OCI-LY3 (cell line): ENCODE measurements at regions not wholly inside any gene's neighbourhood (a gene's known extent, or its start where the extent isn't known, plus 50 kb on each side); places are given as distances from the start of the nearest gene placed in this dataset.
"Not testable (repeated sequence)": the region's sequence is repeated elsewhere in the genome, so short reads cannot be mapped to it uniquely, and the experiment has no call there.

ENCODE experiments used
- H2AFZ ChIP-seq: fragments of 200-600, 300-600 bp; shearing (Covaris generic); 2 replicates; pipeline ENCODE4 v1.6.0; 2014; ENCODE audit warnings: antibody characterized with exemption, low read depth, low read length
- H3K27ac ChIP-seq: fragments of 200-600, 300-600 bp; sonication (generic); 2 replicates; pipeline ENCODE4 v1.5.1; 2014; ENCODE audit warnings: mild to moderate bottlenecking, low read length, moderate library complexity, mixed read lengths
- H3K27me3 ChIP-seq: fragments of 200-600, 300-600 bp; sonication (generic); 2 replicates; pipeline ENCODE4 v1.6.1; 2014; ENCODE audit warnings: low read depth, low read length, mixed read lengths
- H3K36me3 ChIP-seq: fragments of 200-600, 300-600 bp; sonication (generic); replicated peaks from 2 replicates; pipeline ENCODE3; 2014; ENCODE audit warnings: low read depth, low read length, mixed read lengths
- H3K4me1 ChIP-seq: fragments of 300-600, 200-600 bp; sonication (generic); 2 replicates; pipeline ENCODE4 v1.6.1; 2014; ENCODE audit warnings: low read length, mixed read lengths
- H3K4me2 ChIP-seq: fragments of 200-600, 300-600 bp; sonication (generic); 2 replicates; pipeline ENCODE4 v1.6.1; 2014; ENCODE audit warnings: low read length, mixed read lengths
- H3K4me3 ChIP-seq: fragments of 300-600, 200-600 bp; sonication (generic); 2 replicates; pipeline ENCODE4 v1.5.1; 2014; ENCODE audit warnings: antibody characterized with exemption, mild to moderate bottlenecking, low read length, moderate library complexity
- H3K79me2 ChIP-seq: fragments of 300-600, 200-600 bp; shearing (Covaris generic); 2 replicates; pipeline ENCODE4 v1.6.1; 2014; ENCODE audit warnings: mild to moderate bottlenecking, low read length, mixed read lengths
- H3K9ac ChIP-seq: fragments of 300-600, 200-600 bp; shearing (Covaris generic); 2 replicates; pipeline ENCODE4 v1.6.0; 2014; ENCODE audit warnings: mild to moderate bottlenecking, low read length, moderate library complexity
- H3K9me3 ChIP-seq: fragments of 200-600, 300-600 bp; shearing (Covaris generic); 2 replicates; pipeline ENCODE4 v1.6.1; 2014; ENCODE audit warnings: low read length, mixed read lengths; ENCODE audit not compliant: insufficient read depth
- H4K20me1 ChIP-seq: fragments of 200-600, 300-600 bp; sonication (generic); 2 replicates; pipeline ENCODE4 v1.6.1; 2016; ENCODE audit warnings: low read length, mixed read lengths; ENCODE audit not compliant: insufficient read depth
- EZH2phosphoT487 ChIP-seq: fragments of 200-600 bp; shearing (Covaris generic); IDR thresholded peaks from 2 replicates; pipeline ENCODE4 v1.6.1; 2018; ENCODE audit warnings: antibody characterized with exemption, mixed run types, low read depth
- TF ChIP-seq, protein P1 (sequence below): fragments of 200-600, 300-600 bp; sonication (generic); IDR thresholded peaks from 2 replicates; pipeline ENCODE4 v1.5.1; 2014; ENCODE audit warnings: antibody characterized with exemption, low read length, low read depth

DNA sequence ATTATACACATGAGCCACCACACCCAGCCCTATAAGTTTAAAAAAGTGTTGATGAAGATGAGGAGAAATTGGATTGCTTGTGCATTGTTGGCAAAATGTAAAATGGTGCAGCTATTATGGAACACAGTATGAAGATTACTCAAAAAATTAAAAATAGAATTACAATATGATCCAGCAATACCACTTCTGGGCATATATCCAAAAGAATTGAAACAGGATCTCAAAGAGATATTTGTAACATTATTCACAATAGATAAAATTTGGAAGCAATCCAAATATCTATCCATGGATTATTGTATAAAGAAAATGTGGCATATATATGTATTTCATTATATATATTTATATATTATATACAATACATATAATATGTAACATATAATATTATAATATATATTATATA is 515.6 kb upstream of the GNPDA2 start:
- Histone ChIP-seq H3K79me2 (no peaks in the 10 kb centered on the region), H4K20me1 (no peaks in the 10 kb centered on the region), H3K9ac (no peak overlapping the region), H2AFZ (no peak overlapping the region), H3K36me3 (no peaks in the 10 kb centered on the region), H3K4me1 (no peaks in the 10 kb centered on the region), H3K4me2 (no peak overlapping the region), H3K27me3 (no peaks in the 10 kb centered on the region), H3K9me3 (no peaks in the 10 kb centered on the region), H3K4me3 (no peak overlapping the region), H3K27ac (no peak overlapping the region)
- TF ChIP-seq, protein P1, sequence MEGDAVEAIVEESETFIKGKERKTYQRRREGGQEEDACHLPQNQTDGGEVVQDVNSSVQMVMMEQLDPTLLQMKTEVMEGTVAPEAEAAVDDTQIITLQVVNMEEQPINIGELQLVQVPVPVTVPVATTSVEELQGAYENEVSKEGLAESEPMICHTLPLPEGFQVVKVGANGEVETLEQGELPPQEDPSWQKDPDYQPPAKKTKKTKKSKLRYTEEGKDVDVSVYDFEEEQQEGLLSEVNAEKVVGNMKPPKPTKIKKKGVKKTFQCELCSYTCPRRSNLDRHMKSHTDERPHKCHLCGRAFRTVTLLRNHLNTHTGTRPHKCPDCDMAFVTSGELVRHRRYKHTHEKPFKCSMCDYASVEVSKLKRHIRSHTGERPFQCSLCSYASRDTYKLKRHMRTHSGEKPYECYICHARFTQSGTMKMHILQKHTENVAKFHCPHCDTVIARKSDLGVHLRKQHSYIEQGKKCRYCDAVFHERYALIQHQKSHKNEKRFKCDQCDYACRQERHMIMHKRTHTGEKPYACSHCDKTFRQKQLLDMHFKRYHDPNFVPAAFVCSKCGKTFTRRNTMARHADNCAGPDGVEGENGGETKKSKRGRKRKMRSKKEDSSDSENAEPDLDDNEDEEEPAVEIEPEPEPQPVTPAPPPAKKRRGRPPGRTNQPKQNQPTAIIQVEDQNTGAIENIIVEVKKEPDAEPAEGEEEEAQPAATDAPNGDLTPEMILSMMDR, result no peak
- TF ChIP-seq EZH2phosphoT487, result no peak

DNA sequence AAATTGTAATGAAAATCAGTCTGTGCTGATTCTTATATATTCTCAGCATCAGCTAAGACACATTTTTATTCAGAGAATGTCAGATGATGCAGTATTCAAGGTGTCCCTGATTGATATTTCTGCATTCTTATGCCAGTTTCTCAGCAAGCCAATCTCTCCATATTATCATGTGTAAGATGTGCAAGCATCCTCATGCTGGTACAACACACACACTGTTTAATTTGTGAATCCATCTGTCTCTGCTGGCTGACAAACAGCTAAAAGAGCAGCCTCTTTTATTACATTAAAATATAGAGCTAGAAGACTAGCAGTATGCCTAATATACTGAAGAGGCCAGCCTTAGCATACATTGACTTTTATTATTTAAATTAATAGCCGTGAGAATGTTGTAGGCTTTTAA is 502.9 kb upstream of the GNPDA2 start:
- Histone ChIP-seq H3K9me3 (no peaks in the 10 kb centered on the region), H3K9ac (no peak overlapping the region), H3K27me3 (no peaks in the 10 kb centered on the region), H3K27ac (no peak overlapping the region), H2AFZ (no peak overlapping the region), H3K4me2 (no peak overlapping the region), H3K4me3 (no peak overlapping the region), H3K79me2 (no peaks in the 10 kb centered on the region), H3K36me3 (no peaks in the 10 kb centered on the region), H3K4me1 (no peaks in the 10 kb centered on the region), H4K20me1 (no peaks in the 10 kb centered on the region)
- TF ChIP-seq, protein P1, result no peak
- TF ChIP-seq EZH2phosphoT487, result no peak

DNA sequence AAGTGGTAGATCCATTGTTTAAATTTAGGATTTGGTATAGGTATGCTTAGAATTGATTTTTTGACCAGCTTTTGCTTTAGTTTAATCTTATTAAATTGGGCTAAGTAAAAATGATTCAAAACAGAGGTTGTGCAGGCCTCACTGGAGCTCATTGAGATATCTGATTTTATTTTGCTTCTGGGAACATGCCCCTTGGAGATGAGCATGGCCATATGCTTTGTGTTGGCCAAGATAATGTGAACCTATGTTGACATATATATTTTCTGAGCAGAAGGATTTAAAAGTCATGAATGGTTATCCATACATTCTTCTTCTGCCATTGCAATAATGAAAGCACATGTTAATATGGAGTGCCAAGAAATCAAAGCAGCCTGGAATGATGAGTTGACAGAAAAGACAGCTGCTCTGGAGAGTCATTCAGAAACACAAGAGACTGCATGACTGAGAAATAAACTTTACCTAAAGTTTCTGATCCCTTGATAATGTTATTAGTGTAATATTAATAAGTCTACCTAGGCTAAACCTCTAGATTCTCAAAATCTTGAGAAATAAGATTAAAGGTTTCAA is 489.7 kb upstream of the GNPDA2 start:
- Histone ChIP-seq H3K27ac (no peak overlapping the region), H3K9ac (no peak overlapping the region), H3K36me3 (no peaks in the 10 kb centered on the region), H3K27me3 (no peaks in the 10 kb centered on the region), H3K4me1 (no peaks in the 10 kb centered on the region), H3K4me3 (no peak overlapping the region), H2AFZ (no peak overlapping the region), H3K4me2 (no peak overlapping the region), H4K20me1 (no peaks in the 10 kb centered on the region), H3K9me3 (no peaks in the 10 kb centered on the region), H3K79me2 (no peaks in the 10 kb centered on the region)
- TF ChIP-seq, protein P1, result no peak
- TF ChIP-seq EZH2phosphoT487, result no peak

DNA sequence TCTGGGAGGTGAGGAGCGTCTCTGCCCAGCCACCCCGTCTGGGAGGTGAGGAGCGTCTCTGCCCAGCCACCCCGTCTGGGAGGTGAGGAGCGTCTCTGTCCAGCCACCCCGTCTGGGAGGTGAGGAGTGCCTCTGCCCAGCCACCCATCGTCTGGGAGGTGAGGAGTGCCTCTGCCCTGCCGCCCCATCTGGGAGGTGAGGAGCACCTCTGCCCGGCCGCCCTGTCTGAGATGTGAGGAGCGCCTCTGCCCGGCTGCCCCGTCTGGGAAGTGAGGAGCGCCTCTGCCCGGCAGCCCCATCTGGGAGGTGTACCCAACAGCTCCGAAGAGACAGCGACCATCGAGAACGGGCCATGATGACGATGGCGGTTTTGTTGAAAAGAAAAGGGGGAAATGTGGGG is 482.1 kb upstream of the GNPDA2 start:
- not testable (repeated sequence) for H3K79me2 ChIP-seq, H3K4me2 ChIP-seq, H3K36me3 ChIP-seq, H3K4me1 ChIP-seq, H3K9ac ChIP-seq, H4K20me1 ChIP-seq, H3K27me3 ChIP-seq, H3K9me3 ChIP-seq, H3K27ac ChIP-seq, H2AFZ ChIP-seq, H3K4me3 ChIP-seq

DNA sequence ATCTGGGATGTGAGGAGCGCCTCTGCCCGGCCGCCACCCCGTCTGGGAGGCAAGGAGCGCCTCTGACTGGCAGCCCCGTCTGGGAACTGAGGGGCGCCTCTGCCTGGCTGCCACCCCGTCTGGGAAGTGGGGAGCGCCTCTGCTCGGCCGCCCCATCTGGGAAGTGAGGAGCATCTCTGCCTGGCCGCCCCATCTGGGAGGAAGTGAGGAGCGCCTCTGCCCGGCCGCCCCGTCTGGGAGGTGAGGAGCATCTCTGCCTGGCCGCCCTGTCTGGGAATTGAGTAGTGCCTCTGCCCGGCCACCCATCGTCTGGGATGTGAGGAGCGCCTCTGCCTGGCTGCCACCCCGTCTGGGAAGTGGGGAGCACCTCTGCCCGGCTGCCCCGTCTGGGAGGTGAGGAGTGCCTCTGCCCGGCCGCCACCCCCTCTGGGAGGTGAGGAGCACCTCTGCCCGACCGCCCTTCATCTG is 481.5 kb upstream of the GNPDA2 start:
- H3K4me1 ChIP-seq, H3K4me2 ChIP-seq, H4K20me1 ChIP-seq, H3K9ac ChIP-seq, H3K79me2 ChIP-seq, H3K27me3 ChIP-seq, H3K36me3 ChIP-seq, H2AFZ ChIP-seq, H3K9me3 ChIP-seq, H3K27ac ChIP-seq, H3K4me3 ChIP-seq: not testable (repeated sequence)

DNA sequence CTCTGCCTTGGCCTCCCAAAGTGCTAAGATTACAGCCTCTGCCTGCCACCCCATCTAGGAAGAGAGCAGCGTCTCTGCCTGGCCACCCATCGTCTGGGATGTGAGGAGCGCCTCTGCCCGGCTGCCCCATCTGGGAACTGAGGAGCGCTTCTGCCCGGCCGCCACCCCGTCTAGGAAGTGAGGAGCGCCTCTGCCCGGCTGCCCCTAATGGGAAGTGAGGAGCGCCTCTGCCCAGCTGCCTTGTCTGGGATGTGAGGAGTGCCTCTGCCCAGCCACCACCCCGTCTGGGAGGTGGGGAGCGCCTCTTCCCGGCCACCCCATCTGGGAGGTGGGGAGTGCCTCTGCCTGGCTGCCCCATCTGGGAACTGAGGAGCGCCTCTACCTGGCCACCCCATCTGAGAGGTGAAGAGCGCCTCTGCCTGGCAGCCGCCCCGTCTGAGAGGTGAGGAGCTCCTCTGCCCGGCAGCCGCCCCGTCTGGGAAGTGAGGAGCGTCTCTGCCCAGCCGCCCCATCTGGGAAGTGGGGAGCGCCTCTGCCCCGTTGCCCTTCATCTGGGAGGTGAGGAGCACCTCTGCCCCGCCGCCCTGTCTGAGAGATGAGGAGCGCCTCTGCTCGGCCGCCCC is 481.0 kb upstream of the GNPDA2 start:
- not testable (repeated sequence) for H4K20me1 ChIP-seq, H3K27me3 ChIP-seq, H2AFZ ChIP-seq, H3K9me3 ChIP-seq, H3K27ac ChIP-seq, H3K4me3 ChIP-seq, H3K4me1 ChIP-seq, H3K36me3 ChIP-seq, H3K9ac ChIP-seq, H3K4me2 ChIP-seq, H3K79me2 ChIP-seq
